Endodermal cell (in vitro differentiated cells): ENCODE measurements at regions not wholly inside any gene's neighbourhood (a gene's known extent, or its start where the extent isn't known, plus 50 kb on each side); places are given as distances from the start of the nearest gene placed in this dataset.

Experiments used
- DNase-seq: peaks from one replicate; pipeline ENCODE4 v3.0.0-alpha.2; 2017
- H3K27ac ChIP-seq: 2 replicates; pipeline ENCODE4 v1.5.1; 2013; ENCODE audit warnings: mild to moderate bottlenecking, low read depth, low read length, moderate library complexity
- H3K27me3 ChIP-seq: 2 replicates; pipeline ENCODE4 v1.6.1; 2013; ENCODE audit warnings: mild to moderate bottlenecking, low read length, moderate library complexity; ENCODE audit not compliant: insufficient read depth, control insufficient read depth, poor library complexity, severe bottlenecking
- H3K36me3 ChIP-seq: 2 replicates; pipeline ENCODE4 v1.7.0; 2013; ENCODE audit warnings: mild to moderate bottlenecking, low read length, moderate library complexity; ENCODE audit not compliant: control insufficient read depth, insufficient read depth
- H3K4me1 ChIP-seq: one replicate; pipeline ENCODE4 v1.7.0; 2013; ENCODE audit warnings: low read length; ENCODE audit not compliant: control insufficient read depth, insufficient read depth
- H3K4me3 ChIP-seq: 2 replicates; pipeline ENCODE4 v1.5.1; 2013; ENCODE audit warnings: mild to moderate bottlenecking, low read length, moderate library complexity
- H3K9ac ChIP-seq: 2 replicates; pipeline ENCODE4 v1.6.1; 2013; ENCODE audit warnings: mild to moderate bottlenecking, low read length, moderate library complexity; ENCODE audit not compliant: poor library complexity, severe bottlenecking; ENCODE audit errors: extremely low read depth
- H3K9me3 ChIP-seq: 2 replicates; pipeline ENCODE4 v1.6.1; 2013; ENCODE audit warnings: mild to moderate bottlenecking, low read length, moderate library complexity; ENCODE audit not compliant: control insufficient read depth
- H3K27ac Mint-ChIP-seq: 2 replicates; pipeline ENCODE4 v1.8.0; 2020; ENCODE audit warnings: mixed read lengths
- H3K27me3 Mint-ChIP-seq: 2 replicates; pipeline ENCODE4 v1.8.0; 2021; ENCODE audit warnings: mild to moderate bottlenecking, mixed read lengths; ENCODE audit not compliant: insufficient read depth
- H3K36me3 Mint-ChIP-seq: 2 replicates; pipeline ENCODE4 v1.8.0; 2020; ENCODE audit warnings: low read depth, mixed read lengths
- H3K4me1 Mint-ChIP-seq: 2 replicates; pipeline ENCODE4 v1.8.0; 2020; ENCODE audit warnings: mixed read lengths
- H3K4me3 Mint-ChIP-seq: 2 replicates; pipeline ENCODE4 v1.8.0; 2020; ENCODE audit warnings: mild to moderate bottlenecking, moderate library complexity, mixed read lengths
- H3K9me3 Mint-ChIP-seq: 2 replicates; pipeline ENCODE4 v1.8.0; 2020; ENCODE audit warnings: mild to moderate bottlenecking, mixed read lengths
- CTCF ChIP-seq: fragments of 200-600 bp; sonication (generic); conservative IDR thresholded peaks from 2 replicates; pipeline ENCODE4 v1.5.0; 2021; ENCODE audit warnings: antibody characterized with exemption, mild to moderate bottlenecking
- WGBS, 2 experiments: methylation state at CpG; one replicate each; pipeline versions ENCODE4 v1.1.5 to v1.1.7; 2013; ENCODE audit warnings: missing lambda C conversion rate in 2 of 2, mixed read lengths in 1 of 2; ENCODE audit not compliant: insufficient coverage in 1 of 2, insufficient read length in 1 of 2; 5-methylcytosine and 5-hydroxymethylcytosine counted together

GRCh38 chr6:102126488-102126887, 733.0 kb downstream of the GRIK2 start:
- Mint-ChIP-seq H3K27me3 (peaks cover 4% of the 10 kb centered on the region), H3K27ac (no peak overlapping the region), H3K36me3 (no peaks in the 10 kb centered on the region), H3K4me3 (no peak overlapping the region), H3K9me3 (no peaks in the 10 kb centered on the region), H3K4me1 (peaks cover 17% of the 10 kb centered on the region)
- no peak overlapping the region for H3K4me3 ChIP-seq
- H3K27ac ChIP-seq, result no peak overlapping the region
- no peaks in the 10 kb centered on the region for H3K27me3 ChIP-seq
- H3K9me3 ChIP-seq, result no peaks in the 10 kb centered on the region
- peaks cover 3% of the 10 kb centered on the region for H3K4me1 ChIP-seq
- TF ChIP-seq CTCF, result no peak
- H3K36me3 ChIP-seq, result no peaks in the 10 kb centered on the region
- no CpG with 5 or more reads among the region's 1 CpG for WGBS, 2 experiments
- H3K9ac ChIP-seq, result no peak overlapping the region
- no peak for DNase-seq

- H3K27ac ChIP-seq, result no peak overlapping the region
- H3K36me3 ChIP-seq, result no peaks in the 10 kb centered on the region
- TF ChIP-seq CTCF, result no peak
- Mint-ChIP-seq H3K4me3 (no peak overlapping the region), H3K27ac (no peak overlapping the region), H3K9me3 (no peaks in the 10 kb centered on the region), H3K4me1 (peaks cover 17% of the 10 kb centered on the region), H3K36me3 (no peaks in the 10 kb centered on the region), H3K27me3 (peaks cover 4% of the 10 kb centered on the region)
- peaks cover 3% of the 10 kb centered on the region for H3K4me1 ChIP-seq
- H3K4me3 ChIP-seq, result no peak overlapping the region
- WGBS, 2 experiments, result 92 to 100% methylated on average over 2 to 9 of the region's 9 CpGs
- H3K9ac ChIP-seq, result no peak overlapping the region
- H3K9me3 ChIP-seq, result no peaks in the 10 kb centered on the region
- no peaks in the 10 kb centered on the region for H3K27me3 ChIP-seq
- no peak for DNase-seq
These were observed 733.7 kb downstream of the GRIK2 start for GRCh38 chr6:102127253-102127652.

GRCh38 chr6:102137859-102138258, 744.4 kb downstream of the GRIK2 start:
- DNase-seq, result no peak
- Histone ChIP-seq H3K4me3 (no peak overlapping the region), H3K9ac (no peak overlapping the region), H3K9me3 (no peaks in the 10 kb centered on the region), H3K36me3 (no peaks in the 10 kb centered on the region), H3K27me3 (no peaks in the 10 kb centered on the region), H3K4me1 (no peaks in the 10 kb centered on the region), H3K27ac (no peak overlapping the region)
- no peak for TF ChIP-seq CTCF
- Mint-ChIP-seq H3K36me3 (no peaks in the 10 kb centered on the region), H3K27ac (no peak overlapping the region), H3K27me3 (no peaks in the 10 kb centered on the region), H3K9me3 (no peaks in the 10 kb centered on the region), H3K4me3 (no peak overlapping the region), H3K4me1 (peaks cover 3% of the 10 kb centered on the region)
- WGBS, 2 experiments, result 90 to 96% methylated on average over 4 to 5 of the region's 5 CpGs
